Tibial nerve (tissue), 4 donors: ENCODE measurements at regions not wholly inside any gene's neighbourhood (a gene's known extent, or its start where the extent isn't known, plus 50 kb on each side); places are given as distances from the start of the nearest gene placed in this dataset.

Experiments used
- DNase-seq, 2 donors: peaks; one replicate each; pipeline ENCODE4 v3.0.0-alpha.2; 2019; ENCODE audit warnings: low spot score in 2 of 2
- H3K27ac ChIP-seq, 4 donors: fragments of 200-600 bp; sonication (generic) in 3 of 4; one replicate each; pipeline ENCODE4 v1.5.1; 2017 to 2019; ENCODE audit warnings: mild to moderate bottlenecking in 1 of 4
- H3K27me3 ChIP-seq, 2 donors: fragments of 200-600 bp; sonication (generic) in 1 of 2; one replicate each; pipeline versions ENCODE4 v1.5.1 to v1.6.0; 2017 to 2019
- H3K36me3 ChIP-seq, 3 donors: fragments of 200-600 bp; sonication (generic); one replicate each; pipeline ENCODE4 v1.5.1; 2018 to 2019
- H3K4me1 ChIP-seq, 4 donors: fragments of 200-600 bp; sonication (generic) in 3 of 4; one replicate each; pipeline ENCODE4 v1.5.1; 2017 to 2019
- H3K4me3 ChIP-seq, 4 donors: fragments of 200-600 bp; sonication (generic) in 3 of 4; one replicate each; pipeline ENCODE4 v1.5.1; 2017 to 2019; ENCODE audit warnings: mild to moderate bottlenecking in 1 of 4, moderate library complexity in 1 of 4
- H3K9me3 ChIP-seq, 4 donors: fragments of 200-600 bp; sonication (generic) in 3 of 4; one replicate each; pipeline ENCODE4 v1.5.1; 2017 to 2019
- EP300 ChIP-seq, 2 donors: sonication (generic); formaldehyde crosslinking; IDR thresholded peaks; one replicate each; pipeline ENCODE4 v1.6.1; 2017; ENCODE audit warnings: antibody characterized with exemption in 2 of 2, mild to moderate bottlenecking in 1 of 2
- POLR2A ChIP-seq, 2 donors: fragments of 450-650 bp; IDR thresholded peaks; one replicate each; pipeline ENCODE4 v1.6.1; 2017; ENCODE audit warnings: antibody characterized with exemption in 2 of 2, mild to moderate bottlenecking in 2 of 2, moderate library complexity in 2 of 2
- WGBS, 2 donors: methylation state at CpG; one replicate each; pipeline ENCODE4 v1.1.5; 2018; 5-methylcytosine and 5-hydroxymethylcytosine counted together
- TF ChIP-seq, protein P1 (sequence below), 5 experiments: fragments of 200-600 bp in 3 of 5; fragments of 450-650 bp in 2 of 5; sonication (generic) in 3 of 5; IDR thresholded peaks; one replicate each; pipeline ENCODE4 v1.5.1; 2016 to 2019; ENCODE audit warnings: antibody characterized with exemption in 5 of 5, mild to moderate bottlenecking in 3 of 5, moderate library complexity in 2 of 5

DNA sequence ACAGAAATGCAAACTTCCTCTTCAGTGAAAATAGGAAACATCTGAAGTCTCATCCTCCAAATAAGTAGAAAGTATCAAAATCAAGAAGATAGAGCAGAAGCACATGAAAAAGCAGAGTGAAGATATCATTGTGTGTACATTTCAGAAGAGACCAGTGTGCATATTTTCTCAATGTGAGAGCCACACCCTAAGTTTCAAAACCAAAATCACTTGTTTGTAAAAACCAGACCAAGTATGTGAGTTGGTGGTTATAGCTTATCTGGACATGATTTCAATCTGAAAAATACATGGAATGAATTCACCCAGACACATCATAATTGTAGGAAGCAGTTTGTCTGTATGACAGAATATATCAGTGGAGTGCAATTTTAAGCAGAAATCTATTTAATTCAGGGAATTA, 536.0 kb downstream of the JRKL start:
- TF ChIP-seq EP300 (IDR thresholded peaks at IDR 0.05) (no peak), POLR2A (IDR thresholded peaks at IDR 0.05) (no peak)
- TF ChIP-seq, protein P1, sequence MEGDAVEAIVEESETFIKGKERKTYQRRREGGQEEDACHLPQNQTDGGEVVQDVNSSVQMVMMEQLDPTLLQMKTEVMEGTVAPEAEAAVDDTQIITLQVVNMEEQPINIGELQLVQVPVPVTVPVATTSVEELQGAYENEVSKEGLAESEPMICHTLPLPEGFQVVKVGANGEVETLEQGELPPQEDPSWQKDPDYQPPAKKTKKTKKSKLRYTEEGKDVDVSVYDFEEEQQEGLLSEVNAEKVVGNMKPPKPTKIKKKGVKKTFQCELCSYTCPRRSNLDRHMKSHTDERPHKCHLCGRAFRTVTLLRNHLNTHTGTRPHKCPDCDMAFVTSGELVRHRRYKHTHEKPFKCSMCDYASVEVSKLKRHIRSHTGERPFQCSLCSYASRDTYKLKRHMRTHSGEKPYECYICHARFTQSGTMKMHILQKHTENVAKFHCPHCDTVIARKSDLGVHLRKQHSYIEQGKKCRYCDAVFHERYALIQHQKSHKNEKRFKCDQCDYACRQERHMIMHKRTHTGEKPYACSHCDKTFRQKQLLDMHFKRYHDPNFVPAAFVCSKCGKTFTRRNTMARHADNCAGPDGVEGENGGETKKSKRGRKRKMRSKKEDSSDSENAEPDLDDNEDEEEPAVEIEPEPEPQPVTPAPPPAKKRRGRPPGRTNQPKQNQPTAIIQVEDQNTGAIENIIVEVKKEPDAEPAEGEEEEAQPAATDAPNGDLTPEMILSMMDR (IDR thresholded peaks at IDR 0.05), result no peak
- Histone ChIP-seq H3K27ac (no peak overlapping the region), H3K4me1 (no peaks in the 10 kb centered on the region), H3K9me3 (no peaks in the 10 kb centered on the region), H3K4me3 (no peak overlapping the region), H3K36me3 (no peaks in the 10 kb centered on the region), H3K27me3 (no peaks in the 10 kb centered on the region)
- DNase-seq, result no peak

GRCh38 chr11:96940227-96940626, 550.4 kb downstream of the JRKL start:
- TF ChIP-seq POLR2A (IDR thresholded peaks at IDR 0.05) (no peak), EP300 (IDR thresholded peaks at IDR 0.05) (no peak)
- TF ChIP-seq, protein P1 (IDR thresholded peaks at IDR 0.05), result no peak
- no peak overlapping the region for H3K4me3 ChIP-seq
- no peaks in the 10 kb centered on the region for H3K27me3 ChIP-seq
- H3K9me3 ChIP-seq, result no peaks in the 10 kb centered on the region
- no peak for DNase-seq
- no peaks in the 10 kb centered on the region for H3K36me3 ChIP-seq
- no peaks in the 10 kb centered on the region for H3K4me1 ChIP-seq
- H3K27ac ChIP-seq, result no peak overlapping the region

- Histone ChIP-seq H3K27ac (no peak overlapping the region), H3K36me3 (no peaks in the 10 kb centered on the region), H3K27me3 (no peaks in the 10 kb centered on the region), H3K4me1 (no peaks in the 10 kb centered on the region), H3K9me3 (no peaks in the 10 kb centered on the region), H3K4me3 (no peak overlapping the region)
- 83 to 86% methylated on average over 6 of the region's 6 CpGs for WGBS, 2 donors
- DNase-seq, result no peak
- TF ChIP-seq, protein P1 (IDR thresholded peaks at IDR 0.05), result no peak
These were observed 553.0 kb downstream of the JRKL start for GRCh38 chr11:96942855-96943254.

- no peaks in the 10 kb centered on the region for H3K27me3 ChIP-seq
- peaks cover 0 to 3% (median 0%) of the 10 kb centered on the region in 4 donors for H3K9me3 ChIP-seq
- 44 to 53% methylated on average over 1 of the region's 1 CpG for WGBS, 2 donors
- H3K4me1 ChIP-seq, result no peaks in the 10 kb centered on the region
- no peak for TF ChIP-seq EP300 (IDR thresholded peaks at IDR 0.05)
- TF ChIP-seq, protein P1 (IDR thresholded peaks at IDR 0.05), result no peak
- no peak for TF ChIP-seq POLR2A (IDR thresholded peaks at IDR 0.05)
- H3K27ac ChIP-seq, result no peak overlapping the region
- H3K36me3 ChIP-seq, result no peaks in the 10 kb centered on the region
- no peak overlapping the region for H3K4me3 ChIP-seq
- no peak for DNase-seq
These were observed 554.2 kb downstream of the JRKL start for GRCh38 chr11:96943970-96944369.

GRCh38 chr11:96948066-96948465, 558.3 kb downstream of the JRKL start:
- DNase-seq, result no peak
- TF ChIP-seq POLR2A (IDR thresholded peaks at IDR 0.05), result no peak
- no peak for TF ChIP-seq EP300 (IDR thresholded peaks at IDR 0.05)
- TF ChIP-seq, protein P1 (IDR thresholded peaks at IDR 0.05), result no peak
- 93 to 97% methylated on average over 2 of the region's 2 CpGs for WGBS, 2 donors
- no peaks in the 10 kb centered on the region for H3K36me3 ChIP-seq
- H3K4me1 ChIP-seq, result no peaks in the 10 kb centered on the region
- H3K27ac ChIP-seq, result no peak overlapping the region
- H3K4me3 ChIP-seq, result no peak overlapping the region
- peaks cover 0 to 3% (median 0%) of the 10 kb centered on the region in 4 donors for H3K9me3 ChIP-seq
- no peaks in the 10 kb centered on the region for H3K27me3 ChIP-seq
